ENCODE measurements at regions not wholly inside any gene's neighbourhood (a gene's known extent, or its start where the extent isn't known, plus 50 kb on each side); places are given as distances from the start of the nearest gene placed in this dataset.

DNA sequence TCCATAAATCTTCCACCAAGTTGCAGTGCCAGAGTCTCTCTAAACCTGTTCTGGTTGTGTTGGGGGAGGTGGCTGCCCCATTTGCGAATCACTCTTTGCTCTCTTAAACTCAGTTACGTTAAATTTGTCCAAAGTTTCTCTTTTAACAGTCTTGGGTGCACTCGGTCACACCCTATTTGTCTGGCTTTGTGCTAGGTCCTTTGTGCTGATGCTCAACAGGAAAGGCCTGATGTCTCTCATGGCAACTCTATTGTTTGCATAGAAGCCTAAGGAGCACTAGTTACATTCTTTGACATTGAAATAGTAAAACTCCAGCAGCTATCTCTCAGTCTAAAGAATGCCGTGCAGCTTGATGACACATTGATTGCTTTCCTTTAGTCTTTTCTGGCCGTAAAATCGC is 105.1 kb downstream of the TRMT11 start:
- no peak for DNase-seq

DNA sequence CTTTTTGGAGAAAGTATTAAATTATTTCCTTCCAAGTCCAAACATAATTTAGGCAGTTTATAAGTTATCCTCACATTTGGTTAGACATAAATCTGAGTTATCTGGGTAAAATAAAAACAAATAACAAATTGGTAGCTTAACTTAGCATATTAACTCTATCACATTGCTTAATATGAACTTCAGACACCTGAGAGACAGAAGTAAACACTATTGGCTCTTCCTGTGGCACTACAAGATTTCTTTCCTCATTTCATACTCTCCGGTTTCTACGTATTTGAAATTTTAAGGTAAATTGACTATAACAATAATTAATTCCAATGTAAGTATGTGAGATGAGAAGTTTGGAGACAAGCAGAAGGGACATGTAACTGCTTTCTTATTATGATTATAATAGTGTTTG is 106.8 kb downstream of the TRMT11 start:
- DNase-seq: no peak

DNA sequence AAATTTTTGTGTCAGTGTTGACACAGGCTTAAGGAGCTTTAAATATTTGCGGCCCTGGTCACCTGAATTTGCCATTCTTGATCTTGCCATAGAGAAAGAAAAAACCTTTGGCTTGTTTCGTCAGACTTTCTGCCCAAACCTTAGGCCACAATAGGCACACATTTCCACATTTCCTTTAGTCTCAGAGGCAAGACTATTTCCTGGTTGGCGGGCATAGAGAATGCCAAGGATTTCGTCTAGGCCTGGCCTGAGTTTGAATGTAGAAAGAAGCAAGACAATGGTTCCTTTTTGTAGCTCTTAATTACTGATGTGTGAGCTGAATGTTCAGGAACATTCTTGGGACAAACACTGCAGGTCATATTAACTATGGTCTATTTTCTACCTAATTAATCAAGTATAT is 108.1 kb downstream of the TRMT11 start:
- no peak for DNase-seq

DNA sequence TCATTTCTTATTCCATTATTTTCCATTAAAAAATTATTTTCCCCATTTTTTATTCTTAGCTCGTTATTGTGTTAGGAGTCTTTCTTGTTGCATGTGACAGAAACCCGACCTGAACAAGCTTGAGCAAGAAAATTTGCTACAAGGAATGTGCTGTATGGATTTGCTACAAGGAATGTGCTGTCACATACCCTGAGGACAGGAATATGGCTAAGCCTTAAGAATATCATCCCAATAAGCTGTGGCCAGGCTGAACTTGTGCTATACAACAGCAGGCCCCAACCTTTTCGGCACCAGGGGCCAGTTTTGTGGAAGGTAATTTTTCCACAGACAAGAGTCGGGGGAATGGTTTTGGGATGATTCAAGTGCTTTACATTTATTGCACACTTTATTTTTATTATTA is 114.0 kb downstream of the TRMT11 start:
- DNase-seq: no peak

DNA sequence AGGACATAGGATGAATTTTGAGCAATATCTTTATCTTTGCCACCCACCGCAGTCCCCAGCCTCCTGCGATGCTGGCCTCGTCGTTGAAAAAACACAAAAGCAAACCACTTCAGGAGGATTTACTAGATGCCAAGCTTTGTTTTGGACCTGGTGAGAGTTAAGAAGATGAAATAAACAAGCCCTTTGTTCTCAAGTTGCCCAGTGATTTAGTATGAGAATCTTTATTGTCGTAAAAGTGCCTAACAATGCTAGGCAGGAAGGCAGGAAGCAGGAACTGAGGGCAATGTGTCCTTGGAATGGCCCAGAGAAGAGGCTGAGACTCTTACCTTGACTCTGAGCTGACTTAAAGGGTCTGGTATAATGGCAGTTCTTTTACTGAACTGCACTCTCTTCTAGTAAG is 116.0 kb downstream of the TRMT11 start:
- DNase-seq: no peak

DNA sequence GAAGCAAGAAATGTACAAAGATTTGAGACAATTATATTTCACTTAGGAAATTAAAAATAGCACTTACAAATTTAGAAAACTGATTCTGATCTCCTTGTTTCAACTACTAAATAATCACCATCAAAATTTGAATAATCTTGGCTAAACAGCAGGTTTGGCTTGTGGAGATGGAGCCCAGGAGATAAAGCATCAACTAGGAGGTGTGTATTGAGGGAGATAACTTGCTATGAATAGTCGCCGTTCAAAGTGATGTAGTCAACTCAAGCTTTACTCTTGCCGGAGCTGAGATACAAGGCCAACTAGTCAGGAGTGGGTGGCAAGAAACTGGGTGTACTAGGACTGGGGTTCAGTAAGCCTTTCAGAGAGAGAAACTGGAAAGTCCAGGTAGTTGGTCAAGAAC is 117.7 kb downstream of the TRMT11 start:
- no peak for DNase-seq

DNA sequence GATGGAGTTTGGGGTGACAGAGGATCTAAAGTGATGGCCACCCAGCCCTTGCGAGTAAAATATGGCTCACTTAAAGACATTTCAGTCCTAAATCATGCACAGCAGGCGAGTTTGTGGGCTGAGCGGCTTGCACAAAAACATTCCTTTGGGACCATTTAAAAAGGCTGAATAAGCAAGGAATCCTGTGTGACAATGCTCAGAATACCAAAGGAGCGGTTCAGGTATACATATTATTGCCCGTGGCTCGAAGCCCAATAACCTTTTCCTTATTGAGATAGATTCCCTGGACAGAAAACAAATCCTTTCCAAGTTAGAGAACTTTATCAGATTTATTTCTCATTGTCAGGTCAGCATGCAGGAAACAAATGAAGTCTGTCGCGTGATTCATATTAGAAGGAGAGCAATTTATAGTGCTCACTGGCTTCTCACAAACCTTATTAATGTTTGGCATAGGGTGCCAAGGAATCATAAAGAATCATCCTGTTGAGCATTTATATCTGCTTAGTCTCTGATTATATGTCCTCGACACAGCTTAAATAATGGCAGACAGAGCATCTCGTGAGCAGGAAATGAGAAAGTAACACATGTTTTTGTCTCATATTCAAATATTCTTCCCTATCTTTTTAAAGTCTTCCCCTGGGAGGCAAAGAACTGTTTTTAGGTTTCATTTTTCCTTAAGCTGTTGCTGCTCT is 121.3 kb downstream of the TRMT11 start:
- DNase-seq: no peak

DNA sequence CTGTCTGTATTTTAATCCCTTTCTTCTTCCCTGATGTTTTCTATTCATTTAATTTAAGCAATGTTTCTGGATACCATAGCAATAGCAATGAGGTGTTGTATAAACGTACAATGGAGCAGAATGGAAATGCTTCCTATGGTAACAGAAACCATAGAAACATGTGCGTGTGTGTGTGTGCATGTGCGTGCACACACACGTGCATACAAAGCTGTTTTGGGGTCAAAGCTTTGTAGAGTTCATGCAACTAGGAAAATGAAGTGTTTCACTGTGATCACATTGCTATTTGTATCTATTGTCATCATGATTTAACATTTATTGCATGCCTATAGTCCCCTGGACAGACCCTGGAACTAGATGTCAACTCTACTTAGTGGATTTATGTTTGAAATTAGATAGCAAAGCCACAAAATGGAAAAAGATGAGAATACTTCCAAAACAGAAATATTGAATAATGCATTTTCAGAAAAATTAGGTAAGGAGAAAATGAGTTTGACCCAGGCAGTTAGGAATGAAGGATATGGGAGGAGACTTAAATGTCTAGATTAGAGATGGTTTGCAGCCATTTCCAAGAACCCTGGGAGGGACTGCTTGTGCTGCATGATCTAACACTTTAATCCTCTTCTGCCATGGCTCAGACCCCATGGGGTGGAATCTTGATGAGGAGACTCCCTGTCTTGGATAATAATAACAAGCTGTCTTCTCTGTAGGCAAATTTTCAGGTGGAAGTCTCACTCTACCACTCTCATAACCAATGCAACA is 124.4 kb downstream of the TRMT11 start:
- DNase-seq: no peak

DNA sequence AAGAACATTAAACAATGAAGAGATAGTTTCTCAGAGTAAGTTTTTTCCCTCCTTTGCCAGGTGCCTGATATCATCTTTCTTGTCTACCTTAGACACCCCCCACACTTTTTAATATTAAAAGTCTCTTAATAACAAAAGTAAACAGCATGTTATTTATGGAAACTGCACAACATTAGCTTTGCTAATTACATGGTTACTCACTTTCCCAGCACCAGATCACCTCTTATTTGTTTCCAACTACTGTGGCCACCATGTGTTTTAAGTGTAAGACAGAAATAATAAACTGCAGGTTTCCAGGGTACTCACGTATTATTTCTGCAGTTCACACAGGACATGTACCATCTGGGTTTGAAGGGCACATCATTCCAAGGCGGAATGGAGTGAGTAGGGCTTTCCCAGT is 125.0 kb downstream of the TRMT11 start:
- no peak for DNase-seq

DNA sequence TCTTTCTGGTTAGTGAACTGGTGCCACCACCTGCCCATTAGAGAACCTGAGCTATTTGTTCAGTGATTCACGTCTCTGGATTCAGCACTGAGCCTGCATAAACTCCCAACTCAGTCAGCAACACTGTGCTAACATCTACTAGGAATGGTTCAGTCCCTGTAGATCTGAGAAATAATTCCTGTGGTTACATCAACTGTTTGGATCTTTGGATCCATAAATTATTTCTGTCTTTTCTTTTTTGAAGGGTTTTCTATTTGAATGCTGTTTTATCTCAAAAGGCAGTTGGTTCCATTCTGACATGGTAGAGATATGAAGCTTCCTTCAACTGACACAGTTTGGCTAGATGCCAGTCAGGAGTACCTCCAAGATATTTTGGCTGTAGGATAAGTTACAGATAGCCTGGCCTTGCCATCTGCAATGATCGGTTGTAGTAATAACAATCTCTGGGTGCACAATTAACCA is 125.9 kb downstream of the TRMT11 start:
- no peak for DNase-seq

DNA sequence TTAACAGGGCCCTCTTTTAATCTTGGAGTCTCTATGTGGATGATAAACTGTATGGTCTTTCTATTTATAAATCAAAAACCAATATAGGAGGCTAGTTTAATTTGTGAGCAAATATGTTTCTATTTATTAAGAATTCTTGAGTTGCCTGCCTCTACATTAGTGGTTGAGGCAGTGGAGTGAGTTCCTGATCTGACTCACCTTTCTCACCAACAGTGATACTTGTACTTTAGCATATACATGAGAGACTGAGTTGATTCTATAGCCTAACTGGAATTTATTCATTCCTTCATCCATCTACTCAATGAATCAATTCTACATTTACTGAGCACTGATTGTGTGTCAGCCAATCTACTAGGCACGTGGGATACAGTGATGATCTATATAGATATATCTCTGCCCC is 126.9 kb downstream of the TRMT11 start:
- no peak for DNase-seq

DNA sequence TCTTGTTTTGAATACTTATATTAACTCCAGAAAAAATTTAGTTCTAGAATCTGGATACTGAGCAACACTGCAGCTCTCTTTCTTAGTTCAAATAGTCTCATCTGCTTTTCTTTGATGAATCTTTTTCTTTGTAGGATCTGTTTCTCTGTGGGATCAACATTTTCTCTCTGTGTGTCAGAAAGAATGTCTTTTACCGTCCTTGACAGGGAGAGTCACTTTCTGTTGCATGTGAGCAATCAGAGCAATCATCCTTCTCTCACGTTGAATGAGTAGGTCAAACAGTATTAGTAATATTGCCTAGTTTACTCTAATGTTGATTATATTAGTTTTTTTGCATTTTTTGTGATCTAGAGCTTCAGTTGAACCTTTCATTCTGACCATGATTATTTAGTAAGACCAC is 130.9 kb downstream of the TRMT11 start:
- no peak for DNase-seq

DNA sequence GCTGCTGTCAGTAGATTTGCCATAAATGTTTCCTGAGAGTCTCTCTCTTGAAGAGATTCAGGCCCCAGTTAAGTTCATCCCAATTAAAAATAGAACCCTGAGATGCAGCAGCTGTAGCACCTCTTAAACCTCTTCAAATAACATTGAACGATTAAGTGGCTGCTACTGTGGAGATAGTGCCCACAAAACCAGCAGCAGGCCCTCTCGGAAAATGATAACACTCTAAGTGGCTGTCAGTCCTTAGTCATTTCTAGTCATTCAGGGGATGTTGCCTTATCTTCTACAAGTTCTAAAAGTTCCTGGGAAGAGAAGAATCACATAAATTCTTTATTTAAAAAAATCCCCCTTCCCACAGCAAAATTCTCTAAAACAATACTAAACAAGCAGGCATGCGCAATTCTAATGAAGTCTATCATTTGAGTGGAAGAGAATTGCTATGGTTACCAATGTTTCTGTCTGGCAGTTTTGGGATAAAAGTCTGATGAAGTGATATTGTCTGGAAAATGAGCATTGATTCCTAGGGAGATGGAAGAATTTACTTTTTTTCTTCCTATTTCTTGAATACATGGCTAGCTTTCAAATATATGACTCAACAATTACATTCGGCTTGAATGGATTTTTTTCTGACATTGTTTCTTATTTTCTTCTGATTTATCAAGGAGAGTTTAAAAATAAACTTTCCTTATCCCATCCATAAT is 131.9 kb downstream of the TRMT11 start:
- no peak for DNase-seq

DNA sequence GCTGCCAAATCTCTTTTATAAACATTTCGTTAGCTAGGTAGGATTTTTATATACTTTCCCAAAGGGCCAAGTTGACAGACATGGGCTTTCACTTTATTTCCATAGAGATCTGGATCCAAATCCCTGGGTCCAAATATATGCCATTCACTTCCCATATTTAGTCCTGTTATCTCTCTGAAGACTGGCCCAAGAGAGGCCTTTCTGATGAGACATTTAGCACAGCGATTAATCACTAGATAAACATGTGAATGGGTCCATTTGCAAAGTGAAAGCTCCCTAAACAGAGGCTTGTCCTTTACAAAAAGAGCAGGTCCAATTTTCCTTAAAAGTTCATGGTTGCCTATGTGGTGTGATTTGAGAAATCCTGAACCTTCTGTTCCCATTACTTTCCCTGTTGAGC is 132.6 kb downstream of the TRMT11 start:
- DNase-seq: no peak

DNA sequence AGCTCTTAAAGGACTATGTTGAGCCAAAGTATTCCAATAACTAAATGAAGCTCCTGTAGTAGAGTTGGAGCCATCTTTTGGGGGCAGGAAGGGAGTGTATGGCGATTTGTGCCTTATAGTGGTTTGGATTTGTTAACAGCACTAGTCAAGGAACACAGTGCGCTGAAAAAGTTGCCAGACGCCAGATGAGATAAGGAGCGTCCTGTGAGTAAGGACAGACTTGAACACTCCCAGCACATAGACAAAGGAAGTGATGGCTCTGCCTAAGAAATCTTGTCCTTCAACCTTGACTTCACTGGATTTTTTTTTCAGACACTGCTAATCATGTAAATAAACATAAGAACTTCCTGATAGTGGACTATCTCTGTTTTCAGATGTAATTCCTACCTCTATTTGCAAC is 136.9 kb downstream of the TRMT11 start:
- no peak for DNase-seq

DNA sequence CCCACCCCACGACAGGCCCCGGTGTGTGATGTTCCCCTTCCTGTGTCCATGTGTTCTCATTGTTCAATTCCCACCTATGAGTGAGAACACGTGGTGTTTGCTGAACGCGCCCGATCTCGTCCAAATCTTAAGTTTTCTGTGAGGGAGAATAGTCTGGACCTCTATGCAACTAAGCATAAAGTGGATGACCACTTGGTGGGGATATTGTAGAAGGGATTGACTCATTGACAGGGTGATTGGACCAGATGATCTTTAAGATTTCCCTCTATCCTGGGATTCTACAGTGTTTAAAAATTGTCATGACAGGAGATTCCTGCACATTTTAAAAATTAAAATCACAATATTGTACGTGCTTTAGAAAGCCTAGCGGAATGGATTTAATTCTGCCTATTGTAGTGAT is 141.3 kb downstream of the TRMT11 start:
- no peak for DNase-seq

DNA sequence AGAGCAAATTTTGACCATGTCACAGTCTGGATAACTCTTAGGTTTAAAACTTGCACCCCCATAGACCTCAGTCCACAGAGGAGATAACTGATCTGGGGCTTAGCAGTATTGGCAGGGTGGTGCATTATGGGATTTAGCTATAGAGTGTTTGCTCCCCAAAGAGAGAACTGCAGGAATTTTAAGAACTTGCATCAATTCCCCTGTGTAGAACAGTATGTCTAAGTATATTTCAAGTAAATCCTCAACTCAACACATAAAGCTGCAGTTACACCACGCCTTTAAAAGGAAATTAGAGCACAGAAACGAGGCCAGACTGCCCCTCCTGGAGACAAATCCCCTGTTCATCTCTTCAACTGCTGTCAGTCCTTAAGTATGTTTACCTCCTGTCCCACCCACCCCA is 144.9 kb downstream of the TRMT11 start:
- no peak for DNase-seq

DNA sequence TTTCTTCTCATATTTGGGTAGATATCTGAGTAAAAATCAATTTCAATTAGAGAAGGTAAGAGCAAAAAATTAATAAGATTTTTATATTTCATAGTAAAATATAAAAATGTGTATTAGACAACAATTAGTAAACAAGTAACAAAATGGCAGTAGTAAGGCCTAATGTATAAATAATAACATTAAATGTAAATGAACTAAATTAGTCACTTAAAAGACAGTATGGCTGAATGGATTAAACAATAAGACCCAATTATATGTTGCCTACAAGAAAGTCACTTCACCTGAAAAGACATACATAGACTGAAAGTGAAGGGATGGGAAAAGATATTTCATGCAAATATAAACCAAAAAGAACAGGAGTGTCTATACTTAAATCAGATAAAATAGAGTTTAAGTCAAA is 147.6 kb downstream of the TRMT11 start:
- no peak for DNase-seq

DNA sequence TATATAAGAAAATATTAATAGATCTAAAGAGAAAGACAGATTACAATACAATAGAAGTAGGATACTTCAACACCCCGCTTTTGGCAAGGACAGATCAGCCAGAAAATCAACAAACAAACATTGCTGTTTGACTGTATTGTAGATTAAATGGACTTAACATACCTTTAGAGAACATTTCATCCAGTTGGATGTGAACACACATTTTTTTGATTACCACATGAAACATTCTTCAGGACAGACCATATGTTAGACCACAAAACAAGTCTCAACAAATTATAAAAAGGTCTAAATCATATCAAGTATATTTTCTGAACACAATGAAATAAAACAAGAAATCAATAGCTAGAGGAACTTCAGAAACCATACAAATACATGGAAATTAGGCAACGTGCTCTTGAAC is 148.2 kb downstream of the TRMT11 start:
- no peak for DNase-seq

DNA sequence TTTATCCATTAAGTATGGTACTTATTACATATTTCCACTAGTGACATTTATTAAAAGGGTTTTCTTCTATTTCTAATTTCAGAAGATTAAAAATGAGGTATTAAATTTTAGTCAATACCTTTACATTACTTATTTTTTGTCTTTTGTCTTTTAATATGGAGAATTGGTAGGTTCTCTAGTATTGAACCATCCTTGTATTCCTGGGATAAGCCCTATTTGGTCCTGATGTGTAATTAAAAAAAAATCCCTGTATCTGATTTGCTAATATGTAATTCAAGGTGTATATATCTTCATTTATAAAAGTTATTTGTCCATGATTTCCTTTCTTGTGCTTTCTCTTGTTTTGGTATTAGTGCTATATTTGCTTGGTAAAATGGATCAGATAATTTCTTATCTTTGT is 153.7 kb downstream of the TRMT11 start:
- no peak for DNase-seq

DNA sequence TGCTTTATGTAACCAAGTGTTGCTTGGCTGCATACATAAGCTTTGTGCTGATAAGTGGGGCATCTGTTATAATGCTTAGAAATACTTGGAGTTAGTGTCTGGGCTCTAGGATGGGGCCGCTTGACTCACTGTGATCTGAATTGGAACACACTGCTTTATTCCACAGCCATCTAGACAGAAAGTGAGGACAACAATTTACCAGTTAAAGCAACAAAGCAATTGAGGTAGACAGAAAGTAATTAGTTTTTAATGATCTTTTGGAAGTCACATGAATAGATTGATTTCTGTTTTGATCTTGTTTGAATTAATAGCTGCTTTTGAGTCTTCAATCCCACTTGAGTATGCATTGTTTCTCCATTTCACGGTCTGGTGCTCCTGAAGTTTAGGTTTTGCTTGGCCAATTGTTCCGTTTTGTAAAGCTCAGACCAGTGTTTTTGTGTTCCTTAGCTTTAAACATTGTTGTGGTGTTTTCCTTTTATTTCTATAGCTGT is 157.5 kb downstream of the TRMT11 start:
- peak; percentile 30 to 69 for DNase-seq

DNA sequence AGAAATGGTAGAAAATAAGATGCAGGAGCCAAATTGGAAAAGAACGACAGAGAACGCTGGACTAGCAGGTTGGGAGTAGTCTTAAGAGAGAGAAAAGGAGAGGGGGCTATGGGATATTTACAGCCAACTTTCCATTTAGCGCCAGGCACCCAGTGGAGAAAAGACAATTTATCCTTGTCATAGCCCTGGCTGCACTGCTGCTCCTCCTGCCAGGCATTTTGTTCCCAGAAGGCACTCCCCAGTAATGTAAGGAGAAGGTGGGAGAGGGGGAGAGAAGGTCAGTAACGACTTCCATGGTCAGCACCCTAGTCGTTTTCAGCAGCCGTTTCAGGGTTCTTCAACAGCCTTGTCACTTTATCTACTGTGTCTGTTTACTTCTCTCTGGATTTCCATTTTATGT is 159.0 kb downstream of the TRMT11 start:
- no peak for DNase-seq

DNA sequence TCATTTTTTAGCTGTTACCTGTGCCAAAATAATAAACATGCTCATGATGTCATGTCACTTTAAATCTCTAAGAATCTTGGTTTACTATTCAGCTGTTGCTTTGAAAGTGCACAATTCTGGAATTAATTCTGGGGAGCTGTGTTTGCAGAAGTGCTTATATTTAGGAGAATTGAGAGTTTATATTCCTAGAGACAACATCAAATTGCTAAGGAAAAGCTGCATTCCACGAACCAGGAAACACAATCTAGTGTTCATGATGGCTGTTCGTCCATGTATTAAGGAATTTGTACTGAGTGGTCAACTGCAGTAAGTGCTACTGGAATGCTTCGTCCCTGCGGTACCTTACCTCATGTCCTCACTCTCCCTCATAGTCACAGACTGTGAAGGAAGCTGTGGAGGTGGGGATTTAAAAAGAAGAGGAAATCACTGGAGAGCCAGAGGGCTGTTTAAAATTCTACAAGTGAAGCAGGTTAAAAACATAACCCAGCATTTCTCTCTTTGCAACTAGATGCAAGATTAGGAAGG is 161.0 kb downstream of the TRMT11 start:
- DNase-seq: no peak

DNA sequence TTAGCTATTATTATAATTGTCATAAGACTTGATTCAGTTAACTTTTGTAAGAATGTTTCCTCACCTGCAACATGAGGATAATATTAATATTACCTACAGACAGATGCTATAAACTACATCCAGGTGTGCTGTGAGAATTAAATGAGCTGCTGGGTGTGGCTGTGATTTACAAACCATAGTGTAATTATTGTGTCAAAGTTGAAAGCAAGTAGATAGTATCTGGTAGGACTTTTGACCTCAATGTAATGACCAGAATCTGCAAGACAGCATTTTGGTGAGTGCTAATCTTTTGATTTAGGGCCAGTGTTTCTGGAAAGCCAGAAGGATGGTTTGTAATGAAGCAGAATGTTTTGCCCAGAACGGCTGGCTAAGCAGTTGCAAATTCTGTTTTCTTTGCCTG is 162.5 kb downstream of the TRMT11 start:
- no peak for DNase-seq

Data from NCI-H1930 (cell line).